PC-3 (cell line): ENCODE measurements at regions not wholly inside any gene's neighbourhood (a gene's known extent, or its start where the extent isn't known, plus 50 kb on each side); places are given as distances from the start of the nearest gene placed in this dataset.
"Not testable (repeated sequence)": the region's sequence is repeated elsewhere in the genome, so short reads cannot be mapped to it uniquely, and the experiment has no call there.

Experiments used
- ATAC-seq: fragments of 200-7000 bp; cut with Tn5 transposase; 2 replicates; pipeline ENCODE4 v1.9.1; 2020; ENCODE audit warnings: mild to moderate bottlenecking, moderate library complexity
- BruUV-seq: library from RNA; stranded (reverse); fragments of 400-500 nt; replicated peaks from 2 replicates; lab custom pipeline; 2021; lab: Mats Ljungman, UMichigan
- CTCF ChIA-PET: fragments of 300-600 bp; sonication (Branson Sonifier 250); formaldehyde crosslinking; loops from one replicate; lab custom pipeline; 2022; ENCODE audit warnings: antibody characterized with exemption; lab: Charles Lee
- POLR2A ChIA-PET: fragments of 300-600 bp; sonication (Branson Sonifier 250); formaldehyde crosslinking; loops from one replicate; lab custom pipeline; 2022; ENCODE audit warnings: antibody characterized with exemption; ENCODE audit not compliant: unreplicated experiment; lab: Charles Lee
- DNase-seq: peaks from one replicate; pipeline ENCODE4 v3.0.0-alpha.2; 2015
- H2AFZ ChIP-seq: fragments of 300-600 bp; sonication (generic); 2 replicates; pipeline ENCODE4 v1.6.0; 2016; ENCODE audit warnings: antibody characterized with exemption, low read length
- H3F3A ChIP-seq: fragments of 300-600 bp; sonication (generic); one replicate; pipeline ENCODE4 v1.6.0; 2017; ENCODE audit warnings: antibody characterized with exemption, low read length, control low read depth, mild to moderate bottlenecking; ENCODE audit not compliant: unreplicated experiment
- H3K27ac ChIP-seq: fragments of 300-600 bp; sonication (generic); 2 replicates; pipeline ENCODE4 v1.5.1; 2016; ENCODE audit warnings: mild to moderate bottlenecking, low read length
- H3K27me3 ChIP-seq: fragments of 300-600 bp; sonication (generic); 2 replicates; pipeline ENCODE4 v1.6.1; 2016; ENCODE audit warnings: low read length, mixed read lengths
- H3K36me3 ChIP-seq: fragments of 300-600 bp; sonication (generic); 2 replicates; pipeline ENCODE4 v1.6.1; 2016; ENCODE audit warnings: low read depth, mixed run types, low read length, mixed read lengths
- H3K4me1 ChIP-seq: fragments of 300-600 bp; sonication (generic); 2 replicates; pipeline ENCODE4 v1.5.1; 2016; ENCODE audit warnings: low read length; ENCODE audit not compliant: insufficient read depth
- H3K4me2 ChIP-seq: fragments of 300-600 bp; sonication (generic); 2 replicates; pipeline ENCODE4 v1.6.0; 2016; ENCODE audit warnings: low read length
- H3K4me3 ChIP-seq: fragments of 300-600 bp; sonication (generic); 2 replicates; pipeline ENCODE4 v1.5.1; 2016; ENCODE audit warnings: mild to moderate bottlenecking, low read length, mixed read lengths
- H3K79me2 ChIP-seq: fragments of 300-600 bp; sonication (generic); 2 replicates; pipeline ENCODE4 v1.6.1; 2017; ENCODE audit warnings: low read length, mixed read lengths
- H3K9ac ChIP-seq: fragments of 300-600 bp; sonication (generic); 2 replicates; pipeline ENCODE4 v1.6.0; 2016; ENCODE audit warnings: mild to moderate bottlenecking, low read length
- H3K9me2 ChIP-seq: fragments of 300-600 bp; sonication (generic); replicated peaks from 2 replicates; pipeline ENCODE4 v1.6.1; 2016; ENCODE audit warnings: mixed run types, low read length, mixed read lengths
- H3K9me3 ChIP-seq: fragments of 300-600 bp; sonication (generic); 2 replicates; pipeline ENCODE4 v1.6.1; 2016; ENCODE audit warnings: low read length, mixed read lengths
- H4K20me1 ChIP-seq: fragments of 300-600 bp; sonication (generic); 2 replicates; pipeline ENCODE4 v1.6.1; 2016; ENCODE audit warnings: low read length, mixed read lengths
- intact Hi-C: fragments of 100-400 bp; cut with micrococcal nuclease; formaldehyde crosslinking; loops from 2 replicates; pipeline ENCODE4 v1.9.0; 2023

- H3K9me3 ChIP-seq, POLR2A ChIA-PET, H3K4me3 ChIP-seq, BruUV-seq, H4K20me1 ChIP-seq, ATAC-seq, intact Hi-C loops, H3K79me2 ChIP-seq, H3K9ac ChIP-seq, H2AFZ ChIP-seq, H3K27me3 ChIP-seq, DNase-seq, H3F3A ChIP-seq, CTCF ChIA-PET, H3K36me3 ChIP-seq, H3K27ac ChIP-seq, H3K4me1 ChIP-seq, H3K4me2 ChIP-seq, H3K9me2 ChIP-seq: not testable (repeated sequence)
Measured at GRCh38 chr2:131813378-131813777, 285.7 kb downstream of the CCDC74A start.

- H3K9me2 ChIP-seq, intact Hi-C loops, H2AFZ ChIP-seq, H3K4me1 ChIP-seq, H3K9ac ChIP-seq, H3K27me3 ChIP-seq, ATAC-seq, BruUV-seq, H3K4me2 ChIP-seq, H3F3A ChIP-seq, H3K9me3 ChIP-seq, CTCF ChIA-PET, H3K4me3 ChIP-seq, H3K36me3 ChIP-seq, H4K20me1 ChIP-seq, POLR2A ChIA-PET, DNase-seq, H3K79me2 ChIP-seq, H3K27ac ChIP-seq: not testable (repeated sequence)
Measured at GRCh38 chr2:131818267-131818973, 290.7 kb downstream of the CCDC74A start.

- DNase-seq, intact Hi-C loops, ATAC-seq, POLR2A ChIA-PET, H4K20me1 ChIP-seq, CTCF ChIA-PET, BruUV-seq, H3K4me3 ChIP-seq, H3K9ac ChIP-seq, H3K27me3 ChIP-seq, H3K9me2 ChIP-seq, H3K4me2 ChIP-seq, H3K9me3 ChIP-seq, H3K79me2 ChIP-seq, H3K4me1 ChIP-seq, H3K27ac ChIP-seq, H2AFZ ChIP-seq, H3K36me3 ChIP-seq, H3F3A ChIP-seq: not testable (repeated sequence)
Measured at GRCh38 chr2:131822237-131822721, 294.6 kb downstream of the CCDC74A start.

GRCh38 chr2:131823058-131823457, 295.4 kb downstream of the CCDC74A start:
- H4K20me1 ChIP-seq, H3K79me2 ChIP-seq, H3F3A ChIP-seq, H3K27ac ChIP-seq, H3K27me3 ChIP-seq, POLR2A ChIA-PET, H3K9me3 ChIP-seq, H3K4me1 ChIP-seq, BruUV-seq, H3K9ac ChIP-seq, H3K36me3 ChIP-seq, intact Hi-C loops, ATAC-seq, H3K4me2 ChIP-seq, H2AFZ ChIP-seq, CTCF ChIA-PET, H3K4me3 ChIP-seq, H3K9me2 ChIP-seq, DNase-seq: not testable (repeated sequence)

- ATAC-seq, H3K4me3 ChIP-seq, POLR2A ChIA-PET, H3K79me2 ChIP-seq, DNase-seq, H3K27ac ChIP-seq, H4K20me1 ChIP-seq, CTCF ChIA-PET, H3K36me3 ChIP-seq, BruUV-seq, H3K27me3 ChIP-seq, H3K9ac ChIP-seq, H3F3A ChIP-seq, H3K9me3 ChIP-seq, H3K4me2 ChIP-seq, H2AFZ ChIP-seq, H3K4me1 ChIP-seq, intact Hi-C loops, H3K9me2 ChIP-seq: not testable (repeated sequence)
Measured at GRCh38 chr2:131824986-131825385, 297.3 kb downstream of the CCDC74A start.
